HG02973 (cell line): ENCODE measurements at regions not wholly inside any gene's neighbourhood (a gene's known extent, or its start where the extent isn't known, plus 50 kb on each side); places are given as distances from the start of the nearest gene placed in this dataset.

ENCODE experiments used
- ATAC-seq: cut with Tn5 transposase; IDR thresholded peaks from one replicate; pipeline ENCODE4 v1.9.1; 2021; ENCODE audit warnings: moderate library complexity; ENCODE audit not compliant: unreplicated experiment

DNA sequence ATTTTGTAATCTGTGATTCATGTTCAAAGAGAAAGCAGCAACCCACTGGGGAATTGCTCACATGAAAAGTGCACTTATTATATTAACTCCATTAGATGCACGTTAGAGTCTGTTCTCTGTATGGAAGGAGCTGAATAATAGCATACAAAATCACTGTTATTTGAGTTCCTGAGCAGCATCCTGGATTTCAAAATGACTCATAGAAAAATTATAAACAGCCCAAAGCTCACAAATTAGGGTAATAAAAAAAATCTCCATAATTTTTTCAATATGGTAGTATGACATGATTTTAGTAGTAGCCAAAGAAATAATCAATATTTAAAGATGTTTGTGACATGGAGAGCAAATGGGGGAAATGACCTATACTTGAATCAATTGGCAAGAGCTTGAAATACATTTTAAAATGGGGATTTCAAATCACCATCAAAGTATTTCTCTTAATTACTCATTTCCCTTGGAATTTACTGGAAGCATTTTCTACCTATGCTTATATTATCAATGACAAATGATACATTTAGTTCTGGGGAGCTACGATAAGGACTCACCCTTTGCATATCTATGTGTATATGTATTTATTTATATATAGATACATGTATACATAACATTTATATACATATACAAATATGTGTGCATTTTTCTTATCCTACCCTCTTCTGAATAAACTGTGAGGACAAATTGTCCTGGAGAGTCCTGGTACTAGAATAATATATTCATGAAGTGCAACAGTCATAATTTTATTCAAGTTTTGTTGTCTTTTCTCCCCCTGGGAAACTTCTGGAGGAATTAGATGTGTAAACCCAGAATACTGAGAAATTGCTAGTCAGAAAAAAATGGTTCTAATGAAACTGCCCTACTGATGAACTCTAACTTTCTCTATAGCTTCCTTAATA lies 116.3 kb downstream of the RPL22L1 start:
- no peak for ATAC-seq

DNA sequence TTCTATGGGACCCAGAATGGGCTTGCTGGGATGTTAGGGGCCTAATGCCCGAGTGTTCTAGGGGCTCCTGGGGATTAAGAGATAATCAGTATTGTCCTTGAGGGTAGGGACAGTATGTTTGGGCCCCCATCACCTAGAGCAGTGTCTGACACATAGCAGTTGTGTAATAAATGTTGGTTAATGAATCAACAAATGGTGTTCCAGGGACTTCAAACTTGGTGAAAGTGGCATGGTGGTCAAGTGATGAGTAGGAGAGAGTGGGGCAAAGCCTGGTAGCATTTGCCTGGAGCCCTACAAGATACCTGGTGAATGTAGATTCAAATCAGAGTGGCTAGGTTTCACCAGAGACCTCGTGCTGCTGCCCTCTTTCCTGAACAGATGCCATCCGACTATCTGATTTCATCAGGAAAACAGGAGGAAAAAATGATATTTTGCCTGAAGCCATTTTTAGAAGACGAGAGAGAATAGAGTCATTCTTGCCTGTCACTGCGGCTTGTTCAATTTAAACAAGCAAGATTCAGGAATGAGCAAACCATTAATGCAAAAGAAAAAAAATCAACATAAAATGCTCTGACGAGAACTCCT lies 117.3 kb downstream of the RPL22L1 start:
- ATAC-seq, result no peak

DNA sequence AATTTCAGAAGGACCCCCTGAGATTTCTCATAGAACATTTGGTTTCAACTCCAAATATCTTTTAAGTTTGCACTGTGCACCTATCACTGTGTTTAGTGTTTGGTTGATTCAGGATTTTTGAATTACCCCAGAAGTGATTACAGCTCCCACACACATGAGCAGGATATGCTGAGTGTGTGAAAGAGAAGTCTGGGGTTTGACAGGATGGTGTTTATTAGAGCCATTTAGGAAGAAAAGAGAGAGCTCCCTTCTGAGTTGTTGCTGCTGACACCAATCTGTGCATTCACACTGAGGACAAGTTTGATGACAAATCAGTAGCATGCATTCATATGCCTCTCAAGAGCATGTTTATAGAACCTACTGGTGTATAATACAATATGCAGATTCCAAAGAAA lies 118.1 kb downstream of the RPL22L1 start:
- no peak for ATAC-seq

DNA sequence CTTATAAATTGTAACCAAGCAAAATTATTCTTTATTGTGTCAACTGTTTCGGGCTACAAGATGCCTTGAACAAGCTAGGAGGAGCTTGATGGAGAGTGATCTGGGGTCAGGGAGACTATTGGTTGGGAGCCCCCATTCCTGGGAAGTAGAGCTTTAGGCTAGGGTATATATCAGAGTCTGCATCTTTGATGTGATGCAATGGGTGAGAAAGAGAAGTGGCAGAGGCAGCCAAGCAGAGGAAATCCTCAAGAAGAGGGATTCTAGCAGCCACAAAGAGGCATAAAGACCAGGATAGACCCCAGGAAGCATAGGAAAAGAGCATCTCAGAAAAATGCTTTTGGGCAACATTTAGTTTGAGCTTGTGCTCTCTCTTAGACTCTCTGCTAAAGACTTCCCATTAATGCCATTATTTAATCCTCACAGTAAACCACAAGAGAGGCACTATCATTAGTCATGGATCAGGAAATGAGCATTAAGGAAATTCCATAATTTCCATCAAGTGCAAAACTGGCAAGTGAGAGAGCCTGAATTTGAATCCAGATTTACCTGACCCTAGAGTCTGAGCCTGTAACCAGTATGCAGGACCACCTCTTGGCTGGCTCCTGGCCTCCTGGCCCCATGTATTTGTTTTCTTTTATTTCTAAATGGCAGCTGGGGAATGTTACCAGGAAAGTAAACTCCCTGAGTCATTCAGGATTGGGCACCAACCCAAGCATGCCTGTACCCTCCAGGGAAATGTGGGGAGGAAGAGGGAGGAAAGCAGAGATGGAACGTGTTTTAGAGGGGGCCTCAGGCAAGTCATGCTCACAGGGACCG lies 118.7 kb downstream of the RPL22L1 start:
- ATAC-seq, result no peak

DNA sequence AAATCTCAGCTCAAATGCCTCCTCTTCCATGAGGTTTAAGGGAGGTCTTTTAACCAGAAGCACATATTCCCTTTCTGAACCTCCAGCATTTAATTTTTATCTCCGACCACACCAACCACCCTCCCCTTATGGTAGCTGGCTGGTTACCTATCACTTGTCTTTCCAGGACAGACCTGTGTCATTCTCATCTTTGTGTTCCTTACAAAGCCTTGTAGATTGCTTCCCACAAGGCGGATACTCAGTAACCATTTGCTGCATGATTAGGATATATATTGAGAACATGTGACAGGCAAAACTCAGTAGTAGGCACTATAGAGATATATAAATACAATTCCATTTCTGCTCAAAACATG lies 119.5 kb downstream of the RPL22L1 start:
- no peak for ATAC-seq

DNA sequence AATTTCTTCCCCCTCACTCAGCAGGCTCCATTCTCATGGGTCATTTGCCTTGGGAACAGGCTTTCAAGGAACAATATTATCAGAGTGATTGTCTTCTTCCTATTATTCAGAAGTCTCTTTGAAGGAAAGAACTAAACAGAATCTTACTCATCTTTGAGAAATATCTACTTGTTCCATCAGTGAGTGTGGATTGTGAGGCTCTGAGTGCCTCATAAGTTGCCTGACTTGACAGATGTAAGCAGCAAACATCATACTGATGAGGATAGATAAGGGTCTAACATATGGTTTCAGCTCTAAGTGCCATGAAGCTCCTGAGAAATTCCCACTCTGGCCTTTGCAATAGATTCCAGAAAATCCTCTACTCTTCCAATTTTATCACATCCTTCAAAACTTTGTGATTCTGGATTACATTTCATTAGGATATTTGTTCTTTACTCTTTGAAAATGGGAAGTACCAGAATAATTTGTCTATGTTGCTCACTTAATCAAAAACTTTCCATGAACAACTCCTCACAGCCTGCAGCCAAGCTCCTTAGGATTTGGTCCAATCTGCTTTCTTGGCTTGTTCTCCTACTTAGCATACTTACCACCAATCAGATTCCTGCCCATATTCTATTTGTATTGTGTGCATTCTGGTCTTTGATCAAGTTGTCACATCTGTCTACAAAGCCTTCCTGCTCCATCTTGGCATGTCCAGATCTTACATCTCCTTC lies 120.1 kb downstream of the RPL22L1 start:
- ATAC-seq, result no peak

DNA sequence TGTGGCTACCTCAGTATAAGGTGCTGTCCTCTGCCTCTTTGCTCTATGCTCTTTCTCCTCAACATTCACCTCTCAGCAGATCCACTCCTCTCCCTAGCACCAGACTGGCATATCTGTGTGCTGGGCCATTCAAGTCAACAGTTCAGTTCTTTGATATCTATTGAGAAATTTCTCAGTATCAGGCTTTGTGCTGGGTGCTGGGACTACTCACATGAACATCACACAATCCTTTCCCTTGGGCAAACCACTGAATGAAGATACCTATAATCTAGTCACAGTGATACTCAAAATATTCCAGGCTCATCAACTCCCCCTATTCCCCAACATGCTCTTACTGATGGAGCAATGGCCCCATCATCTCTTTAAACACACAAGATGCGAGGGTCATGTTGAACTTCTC lies 120.8 kb downstream of the RPL22L1 start:
- ATAC-seq, result no peak

DNA sequence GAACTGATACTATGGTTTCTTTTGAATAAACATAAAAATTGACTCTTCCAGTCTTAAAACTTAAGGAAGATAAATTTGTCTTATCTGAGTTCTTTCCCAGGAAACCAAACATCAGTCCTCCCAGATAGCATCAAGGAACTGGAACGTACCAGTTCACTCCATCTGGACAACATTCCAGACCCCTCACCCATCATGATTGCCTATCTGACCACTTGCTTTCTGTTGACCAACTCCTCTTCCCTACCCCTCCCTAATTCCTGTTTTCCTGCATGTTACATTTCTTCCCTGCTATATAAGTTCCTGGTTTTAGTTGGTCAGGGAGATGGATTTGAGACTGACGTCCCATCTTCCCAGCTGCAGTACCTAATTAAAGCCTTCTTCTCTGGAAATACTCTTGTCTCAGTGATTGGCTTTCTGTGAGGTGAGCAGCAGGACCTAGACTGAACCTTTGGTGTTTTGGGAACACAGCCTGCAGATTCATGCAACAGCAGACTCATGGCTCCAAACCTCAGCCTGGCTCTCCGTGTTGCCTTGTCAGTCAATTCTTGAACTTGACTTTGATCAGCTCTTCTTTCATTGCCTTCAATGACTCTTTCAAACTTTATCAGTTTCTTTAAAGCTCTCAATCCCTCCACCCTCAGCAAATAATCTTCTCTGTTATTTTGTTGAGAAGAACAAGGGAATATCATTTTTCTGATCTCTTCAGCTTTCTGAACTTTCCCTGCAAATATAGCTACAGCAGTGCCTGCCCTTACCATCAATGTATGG lies 123.6 kb downstream of the RPL22L1 start:
- no peak for ATAC-seq

DNA sequence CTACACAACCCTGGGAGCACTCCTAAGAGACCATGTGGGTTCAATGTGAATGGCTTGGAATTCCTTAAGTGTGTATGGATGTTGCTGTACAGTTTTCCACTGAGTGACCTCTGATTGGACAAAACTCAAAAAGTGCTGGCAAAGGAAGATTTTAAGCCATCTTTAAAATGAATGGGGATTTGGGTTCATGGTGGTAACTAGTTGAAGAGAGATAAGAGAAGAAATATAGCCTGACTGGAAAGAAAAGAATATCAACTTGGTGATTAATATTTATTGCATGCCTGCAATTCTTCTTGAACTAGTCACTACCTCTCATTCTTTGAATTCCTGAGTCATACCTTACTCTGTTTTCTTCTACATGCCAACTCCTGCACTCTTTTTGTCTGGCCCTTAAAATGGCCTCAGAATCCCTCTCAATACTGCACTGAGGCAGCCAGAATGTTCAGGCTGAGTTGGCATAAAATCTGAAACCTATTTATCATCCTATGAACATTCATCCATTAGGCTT lies 124.7 kb downstream of the RPL22L1 start:
- ATAC-seq, result no peak

DNA sequence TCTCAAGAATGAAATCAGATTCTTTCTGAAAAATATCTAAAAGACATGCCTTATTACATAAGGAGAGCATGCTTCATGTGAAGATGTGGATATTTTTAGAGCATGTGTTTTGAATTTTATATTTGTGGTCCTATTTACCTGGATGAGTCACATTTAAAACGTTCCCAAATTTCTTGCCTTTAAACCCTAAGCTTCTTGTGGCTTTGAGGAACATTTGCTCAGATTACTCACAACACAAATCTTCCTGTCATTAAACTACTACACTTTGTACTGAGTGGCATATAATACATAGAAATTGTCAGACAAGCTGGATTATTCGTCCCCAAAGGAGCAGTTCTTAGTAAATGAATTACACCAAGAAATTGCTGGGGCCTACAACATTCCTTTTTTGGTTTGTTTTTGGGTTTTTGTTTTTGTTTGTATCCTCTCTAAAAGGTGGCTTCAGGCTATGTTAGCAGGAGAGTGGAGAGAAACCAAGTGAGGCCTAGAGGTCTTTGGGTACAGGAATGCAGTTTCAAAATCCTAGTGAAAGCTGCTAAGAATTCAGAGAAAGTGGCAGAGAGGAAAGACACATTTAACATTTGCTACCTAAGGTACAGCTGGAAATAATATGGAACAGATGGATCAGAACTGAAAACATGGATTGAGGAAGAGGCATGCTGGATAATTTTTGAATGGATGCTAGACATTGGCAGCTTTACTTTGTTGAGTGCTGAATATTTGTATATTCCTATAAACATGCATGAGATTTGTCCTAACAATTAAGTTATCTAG lies 128.1 kb downstream of the RPL22L1 start:
- ATAC-seq, result no peak

DNA sequence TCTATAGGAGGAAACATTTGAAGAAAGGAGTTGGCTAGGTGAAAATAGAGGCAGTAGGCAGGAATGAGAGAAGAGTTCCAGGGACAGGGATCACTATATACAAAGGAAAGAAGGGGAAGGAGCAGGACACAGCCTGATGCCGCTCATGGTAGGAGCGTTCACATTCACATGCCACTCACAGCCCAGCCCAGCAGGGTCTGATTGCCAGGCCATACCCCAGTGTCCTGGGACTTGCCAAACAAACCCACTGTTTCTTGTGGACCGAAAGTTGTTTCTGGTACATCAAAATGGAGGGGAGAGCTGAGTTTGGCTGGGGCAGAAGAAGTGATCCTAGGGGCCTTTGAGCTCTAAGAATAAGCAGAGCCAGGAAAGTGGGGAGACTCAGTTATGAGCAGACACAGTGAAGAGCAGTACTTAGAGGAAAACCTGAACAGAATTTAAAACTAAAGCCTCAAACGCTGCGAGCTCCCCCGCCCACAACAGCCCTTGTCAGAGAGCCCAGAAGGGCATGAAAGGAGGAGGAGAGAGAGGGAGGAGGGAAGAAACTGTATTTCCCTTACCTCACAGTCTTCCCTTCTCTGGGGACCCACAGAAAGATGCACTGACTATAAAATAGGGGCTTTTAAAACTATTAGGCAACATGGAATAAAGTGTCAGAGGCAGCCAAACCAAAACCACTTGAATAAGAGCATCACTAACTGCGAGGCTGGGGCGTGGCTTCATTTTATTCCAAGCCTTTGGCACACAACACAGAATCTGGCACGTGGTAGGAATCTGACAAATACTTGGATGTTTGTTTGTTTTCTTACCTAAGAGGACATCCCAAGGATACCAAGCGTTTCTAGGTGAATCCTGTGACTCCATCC lies 129.0 kb downstream of the RPL22L1 start:
- ATAC-seq, result no peak

DNA sequence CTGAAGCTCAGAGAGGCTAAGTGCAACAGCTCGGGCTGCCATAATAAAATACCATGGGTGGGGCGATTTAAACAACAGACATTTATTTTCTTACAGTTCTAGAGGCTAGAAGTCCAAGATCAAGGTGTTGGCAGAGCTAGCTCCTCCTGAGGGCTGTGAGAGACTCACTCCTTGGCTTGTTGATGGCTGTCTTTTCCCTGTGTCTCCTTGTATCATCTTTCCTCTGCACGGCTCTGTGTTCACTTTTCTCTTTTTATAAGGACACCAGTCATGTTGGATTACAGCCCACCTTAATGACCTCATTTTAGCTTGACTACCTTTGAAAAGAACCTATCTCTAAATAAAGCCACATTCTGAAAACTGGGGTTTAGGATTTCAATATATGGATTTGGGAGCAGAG lies 129.7 kb downstream of the RPL22L1 start:
- ATAC-seq, result no peak

DNA sequence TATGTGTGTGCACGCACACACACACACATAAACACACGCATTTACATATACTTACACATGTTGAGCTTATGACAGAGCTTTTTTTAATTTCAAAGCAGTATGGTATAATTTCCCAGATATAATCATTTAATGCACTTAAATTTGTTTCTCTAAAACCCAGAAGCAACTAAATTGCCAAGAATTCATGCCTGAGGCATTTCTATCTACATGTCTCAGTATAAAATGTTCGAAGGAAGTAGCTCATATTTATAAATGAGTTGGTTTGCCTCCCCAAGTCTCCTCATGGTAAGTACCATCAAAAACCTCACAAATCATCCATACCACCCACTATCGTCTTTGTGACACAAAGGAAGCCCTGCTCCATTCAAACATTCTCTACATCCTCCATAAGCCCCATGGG lies 130.6 kb downstream of the RPL22L1 start:
- no peak for ATAC-seq

DNA sequence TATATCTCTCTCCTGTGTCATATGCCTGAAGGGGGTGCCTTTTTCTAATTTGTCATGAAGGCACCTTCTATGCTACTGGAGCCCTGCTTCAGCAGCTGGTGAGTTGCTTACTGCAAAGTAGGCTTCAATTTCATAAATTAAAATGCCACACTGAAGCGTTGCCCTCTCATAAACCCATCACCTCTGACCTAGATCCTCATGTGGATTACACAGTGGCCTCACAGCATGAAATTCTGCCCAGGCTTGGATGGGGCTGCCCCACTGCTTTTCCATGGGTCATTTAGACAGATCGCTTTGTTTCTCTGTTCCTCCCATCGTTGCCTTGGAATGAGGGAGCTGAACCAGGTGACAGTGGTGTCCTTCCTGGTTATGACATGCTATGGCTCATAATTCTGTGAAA lies 131.2 kb downstream of the RPL22L1 start:
- no peak for ATAC-seq

DNA sequence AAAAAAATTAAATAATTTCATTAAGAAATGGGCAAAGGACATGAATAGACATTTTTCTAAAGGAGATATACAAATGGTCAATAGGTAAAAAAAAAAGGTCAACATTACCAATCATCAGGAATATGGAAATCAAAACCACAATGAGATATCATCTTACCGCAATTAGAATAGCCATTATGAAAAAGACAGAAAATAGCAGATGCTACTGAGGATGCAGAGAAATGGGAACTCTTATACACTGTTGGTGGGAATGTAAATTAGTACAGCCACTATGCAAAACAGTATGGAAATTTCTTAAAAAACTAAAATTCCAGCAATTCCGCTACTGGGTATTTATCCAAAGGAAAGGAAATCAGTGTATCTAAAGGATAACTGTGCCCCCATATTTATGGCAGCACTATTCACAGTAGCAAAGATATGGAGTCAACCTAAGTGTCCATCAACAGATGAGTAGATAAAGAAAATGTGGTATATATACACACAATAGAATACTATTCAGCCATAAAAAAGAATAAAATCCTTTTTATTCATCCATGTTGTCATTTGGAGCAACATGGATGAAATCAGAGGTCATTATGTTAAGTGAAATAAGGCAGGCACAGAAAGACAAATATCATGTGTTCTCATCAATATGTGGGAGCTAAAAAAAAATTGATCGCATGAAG lies 132.4 kb downstream of the RPL22L1 start:
- no peak for ATAC-seq

DNA sequence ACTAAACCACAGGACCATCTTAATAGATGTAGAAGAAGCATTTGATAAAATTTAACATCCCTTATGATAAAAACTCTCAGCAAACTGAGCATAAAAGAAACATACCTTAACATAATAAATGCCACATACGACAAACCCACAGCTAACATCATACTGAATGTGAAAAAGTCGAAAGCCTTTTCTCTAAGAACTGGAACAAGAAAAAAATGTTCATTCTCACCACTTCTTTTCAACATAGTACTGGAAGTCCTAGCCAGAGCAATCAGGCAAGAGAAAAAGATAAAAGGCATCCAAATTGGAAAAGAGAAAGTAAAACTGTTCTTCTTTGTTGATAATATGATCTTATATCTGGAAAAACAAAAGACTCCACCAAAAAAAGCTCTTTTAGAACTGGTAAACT lies 134.2 kb downstream of the RPL22L1 start:
- no peak for ATAC-seq

DNA sequence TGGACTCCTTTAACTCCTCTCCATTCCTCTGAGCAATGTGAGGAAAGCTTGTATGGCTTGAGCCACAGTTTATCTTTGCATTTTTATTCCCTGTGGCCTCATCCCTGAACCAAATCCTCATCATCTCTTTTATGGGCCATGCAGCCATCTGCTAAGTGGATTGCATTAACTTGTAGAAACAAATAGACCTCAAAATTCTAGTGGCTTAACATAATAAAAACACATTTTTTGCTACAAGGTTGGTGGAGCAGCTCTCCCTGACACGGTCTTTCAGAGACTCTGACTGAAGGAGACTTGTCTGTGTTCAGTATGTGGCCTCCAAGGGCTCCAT lies 135.3 kb downstream of the RPL22L1 start:
- no peak for ATAC-seq

DNA sequence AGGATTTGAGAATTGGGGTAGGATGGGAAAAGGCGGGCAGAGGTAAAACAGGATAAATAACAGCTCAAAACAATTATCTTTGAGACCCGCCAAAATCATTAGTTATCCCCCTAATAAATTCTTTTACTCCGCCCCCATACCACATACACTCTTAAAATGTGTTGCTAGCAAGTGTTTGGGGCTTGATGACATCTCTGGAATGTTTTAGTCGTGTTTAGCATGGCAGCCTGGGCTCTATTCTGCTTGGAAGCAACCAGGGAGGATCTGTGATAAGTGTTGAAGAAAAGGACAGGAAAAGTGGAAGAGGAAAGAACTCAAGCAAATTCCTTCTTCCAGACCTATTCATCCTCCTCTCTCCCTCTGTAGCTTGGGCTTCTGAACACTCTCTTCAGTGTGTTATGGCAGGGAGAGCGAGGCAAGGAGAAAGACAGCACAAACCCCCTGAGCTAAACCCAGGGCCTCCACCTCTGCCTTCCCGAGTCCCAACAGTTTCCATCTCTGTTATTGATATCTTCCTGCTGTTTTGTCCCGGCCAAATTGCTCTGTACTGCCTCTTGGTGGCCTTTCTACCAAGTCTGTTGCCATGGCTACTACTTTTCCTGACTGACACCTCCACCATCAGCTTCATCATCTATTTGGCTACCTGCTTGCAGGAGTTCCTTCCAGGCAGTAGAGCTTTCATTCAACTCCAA lies 135.8 kb downstream of the RPL22L1 start:
- ATAC-seq, result no peak
